ENCODE measurements at regions not wholly inside any gene's neighbourhood (a gene's known extent, or its start where the extent isn't known, plus 50 kb on each side); places are given as distances from the start of the nearest gene placed in this dataset.

DNA sequence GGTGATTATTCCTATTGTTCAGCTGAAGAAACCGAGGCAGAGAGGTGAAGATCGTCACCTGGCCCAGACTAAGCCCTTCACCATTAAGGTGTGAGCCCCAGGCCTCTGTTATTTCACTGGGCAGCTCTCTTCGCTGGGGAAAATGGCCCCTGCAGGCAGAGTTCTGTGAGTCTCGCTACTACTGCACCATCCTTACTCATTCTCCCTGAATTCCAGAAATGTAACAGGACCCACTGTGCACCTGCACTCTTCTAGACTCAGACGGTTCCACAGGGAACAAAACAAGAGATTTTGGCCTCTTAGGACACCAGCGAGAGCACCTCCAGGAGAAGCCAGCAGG, 147.7 kb upstream of the GLI2 start:
- 0% methylated on average over 6 of the region's 6 CpGs for WGBS (ENCODE audit: insufficient coverage, low coverage, missing lambda C conversion rate)
- no peak for FAIRE-seq
- intact Hi-C loops (cut with micrococcal nuclease) = no loop called here

More for the DNA sequence above, 147.7 kb upstream of the GLI2 start:
- ChIA-PET POLR2A (interaction anchor here (0.5 to 0.8 kb wide), 2 partner anchors 8 to 505 kb away, joined by 3 read pairs; no protein-coding TSS in a partner anchor), CTCF (ENCODE audit: low intra/inter-chr PET ratio) (no interaction called here)
- peaks cover 0 to 9% of the 10 kb centered on the region in 2 experiments; a peak in 1 of 5 replicates for H3K4me1 ChIP-seq (replicated peaks in 1 of 2; ENCODE audit: control insufficient read depth in 2 of 2, insufficient read depth in 2 of 2, low read length in 2 of 2)
- in situ Hi-C loops (cut with MboI) = no loop called here
- no peaks in the 10 kb centered on the region for H3K36me3 ChIP-seq (ENCODE audit: control insufficient read depth, insufficient read depth, low read length)
- peaks cover 20 to 46% of the 10 kb centered on the region in 2 experiments; a peak in 4 of 5 replicates for H3K27me3 ChIP-seq (ENCODE audit: control insufficient read depth in 2 of 2, insufficient read depth in 2 of 2, low read length in 2 of 2)
- H3K4me3 ChIP-seq = no peak overlapping the region
- ATAC-seq = no peak
- H3K9ac ChIP-seq (ENCODE audit: insufficient read depth in 1 of 2, low read depth in 2 of 2, low read length in 2 of 2) = no peak overlapping the region
- H2AFZ ChIP-seq (ENCODE audit: low read depth, low read length) = no peak overlapping the region
- no peak for TF ChIP-seq RBM14 (IDR thresholded peaks at IDR 0.05; ENCODE audit: borderline replicate concordance, insufficient read depth, low read depth, low read length)
- TF ChIP-seq ZNF551 (CRISPR knock-in tag; IDR thresholded peaks at IDR 0.05) = no peak
- TF ChIP-seq TAF15 (IDR thresholded peaks at IDR 0.05; ENCODE audit: low read depth, low read length) = no peak
- TF ChIP-seq ZNF431 (CRISPR knock-in tag; IDR thresholded peaks at IDR 0.05) = no peak
- TF ChIP-seq, protein P1, sequence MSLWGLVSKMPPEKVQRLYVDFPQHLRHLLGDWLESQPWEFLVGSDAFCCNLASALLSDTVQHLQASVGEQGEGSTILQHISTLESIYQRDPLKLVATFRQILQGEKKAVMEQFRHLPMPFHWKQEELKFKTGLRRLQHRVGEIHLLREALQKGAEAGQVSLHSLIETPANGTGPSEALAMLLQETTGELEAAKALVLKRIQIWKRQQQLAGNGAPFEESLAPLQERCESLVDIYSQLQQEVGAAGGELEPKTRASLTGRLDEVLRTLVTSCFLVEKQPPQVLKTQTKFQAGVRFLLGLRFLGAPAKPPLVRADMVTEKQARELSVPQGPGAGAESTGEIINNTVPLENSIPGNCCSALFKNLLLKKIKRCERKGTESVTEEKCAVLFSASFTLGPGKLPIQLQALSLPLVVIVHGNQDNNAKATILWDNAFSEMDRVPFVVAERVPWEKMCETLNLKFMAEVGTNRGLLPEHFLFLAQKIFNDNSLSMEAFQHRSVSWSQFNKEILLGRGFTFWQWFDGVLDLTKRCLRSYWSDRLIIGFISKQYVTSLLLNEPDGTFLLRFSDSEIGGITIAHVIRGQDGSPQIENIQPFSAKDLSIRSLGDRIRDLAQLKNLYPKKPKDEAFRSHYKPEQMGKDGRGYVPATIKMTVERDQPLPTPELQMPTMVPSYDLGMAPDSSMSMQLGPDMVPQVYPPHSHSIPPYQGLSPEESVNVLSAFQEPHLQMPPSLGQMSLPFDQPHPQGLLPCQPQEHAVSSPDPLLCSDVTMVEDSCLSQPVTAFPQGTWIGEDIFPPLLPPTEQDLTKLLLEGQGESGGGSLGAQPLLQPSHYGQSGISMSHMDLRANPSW (CRISPR knock-in tag; IDR thresholded peaks at IDR 0.05) = no peak
- TF ChIP-seq ZNF444 (CRISPR knock-in tag; IDR thresholded peaks at IDR 0.05) = no peak
- no peak for TF ChIP-seq JUN (IDR thresholded peaks at IDR 0.05; ENCODE audit: borderline replicate concordance, low read depth, low read length)
- TF ChIP-seq JUN (CRISPR knock-in tag; IDR thresholded peaks at IDR 0.05; ENCODE audit: borderline replicate concordance) = no peak
- TF ChIP-seq CGGBP1 (CRISPR knock-in tag; IDR thresholded peaks at IDR 0.05) = no peak
- TF ChIP-seq, protein P2, sequence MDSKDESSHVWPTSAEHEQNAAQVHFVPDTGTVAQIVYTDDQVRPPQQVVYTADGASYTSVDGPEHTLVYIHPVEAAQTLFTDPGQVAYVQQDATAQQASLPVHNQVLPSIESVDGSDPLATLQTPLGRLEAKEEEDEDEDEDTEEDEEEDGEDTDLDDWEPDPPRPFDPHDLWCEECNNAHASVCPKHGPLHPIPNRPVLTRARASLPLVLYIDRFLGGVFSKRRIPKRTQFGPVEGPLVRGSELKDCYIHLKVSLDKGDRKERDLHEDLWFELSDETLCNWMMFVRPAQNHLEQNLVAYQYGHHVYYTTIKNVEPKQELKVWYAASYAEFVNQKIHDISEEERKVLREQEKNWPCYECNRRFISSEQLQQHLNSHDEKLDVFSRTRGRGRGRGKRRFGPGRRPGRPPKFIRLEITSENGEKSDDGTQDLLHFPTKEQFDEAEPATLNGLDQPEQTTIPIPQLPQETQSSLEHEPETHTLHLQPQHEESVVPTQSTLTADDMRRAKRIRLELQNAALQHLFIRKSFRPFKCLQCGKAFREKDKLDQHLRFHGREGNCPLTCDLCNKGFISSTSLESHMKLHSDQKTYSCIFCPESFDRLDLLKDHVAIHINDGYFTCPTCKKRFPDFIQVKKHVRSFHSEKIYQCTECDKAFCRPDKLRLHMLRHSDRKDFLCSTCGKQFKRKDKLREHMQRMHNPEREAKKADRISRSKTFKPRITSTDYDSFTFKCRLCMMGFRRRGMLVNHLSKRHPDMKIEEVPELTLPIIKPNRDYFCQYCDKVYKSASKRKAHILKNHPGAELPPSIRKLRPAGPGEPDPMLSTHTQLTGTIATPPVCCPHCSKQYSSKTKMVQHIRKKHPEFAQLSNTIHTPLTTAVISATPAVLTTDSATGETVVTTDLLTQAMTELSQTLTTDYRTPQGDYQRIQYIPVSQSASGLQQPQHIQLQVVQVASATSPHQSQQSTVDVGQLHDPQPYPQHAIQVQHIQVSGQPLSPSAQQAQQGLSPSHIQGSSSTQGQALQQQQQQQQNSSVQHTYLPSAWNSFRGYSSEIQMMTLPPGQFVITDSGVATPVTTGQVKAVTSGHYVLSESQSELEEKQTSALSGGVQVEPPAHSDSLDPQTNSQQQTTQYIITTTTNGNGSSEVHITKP (IDR thresholded peaks at IDR 0.05; ENCODE audit: partially characterized antibody) = no peak
- TF ChIP-seq, protein P3, sequence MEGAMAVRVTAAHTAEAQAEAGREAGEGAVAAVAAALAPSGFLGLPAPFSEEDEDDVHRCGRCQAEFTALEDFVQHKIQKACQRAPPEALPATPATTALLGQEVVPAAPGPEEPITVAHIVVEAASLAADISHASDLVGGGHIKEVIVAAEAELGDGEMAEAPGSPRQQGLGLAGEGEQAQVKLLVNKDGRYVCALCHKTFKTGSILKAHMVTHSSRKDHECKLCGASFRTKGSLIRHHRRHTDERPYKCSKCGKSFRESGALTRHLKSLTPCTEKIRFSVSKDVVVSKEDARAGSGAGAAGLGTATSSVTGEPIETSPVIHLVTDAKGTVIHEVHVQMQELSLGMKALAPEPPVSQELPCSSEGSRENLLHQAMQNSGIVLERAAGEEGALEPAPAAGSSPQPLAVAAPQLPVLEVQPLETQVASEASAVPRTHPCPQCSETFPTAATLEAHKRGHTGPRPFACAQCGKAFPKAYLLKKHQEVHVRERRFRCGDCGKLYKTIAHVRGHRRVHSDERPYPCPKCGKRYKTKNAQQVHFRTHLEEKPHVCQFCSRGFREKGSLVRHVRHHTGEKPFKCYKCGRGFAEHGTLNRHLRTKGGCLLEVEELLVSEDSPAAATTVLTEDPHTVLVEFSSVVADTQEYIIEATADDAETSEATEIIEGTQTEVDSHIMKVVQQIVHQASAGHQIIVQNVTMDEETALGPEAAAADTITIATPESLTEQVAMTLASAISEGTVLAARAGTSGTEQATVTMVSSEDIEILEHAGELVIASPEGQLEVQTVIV (CRISPR knock-in tag; IDR thresholded peaks at IDR 0.05; ENCODE audit: borderline replicate concordance) = no peak
- TF ChIP-seq RB1 (IDR thresholded peaks at IDR 0.05; ENCODE audit: low read depth) = no peak
- no peak for TF ChIP-seq BACH1 (tag; IDR thresholded peaks at IDR 0.05)
- H4K20me1 ChIP-seq (replicated peaks; ENCODE audit: control insufficient read depth, insufficient read depth, low read length) = peaks cover 6% of the 10 kb centered on the region; the same call in 1 of the 2 replicates
- no peaks in the 10 kb centered on the region for H3K9me3 ChIP-seq (replicated peaks; ENCODE audit: control insufficient read depth, insufficient read depth, low read depth, low read length)
- no TSS peak for BruUV-seq (replicated peaks)
- no peak overlapping the region for H3K27ac ChIP-seq (ENCODE audit: extremely low read depth, low read depth, low read length)
- no peak overlapping the region for H3K4me2 ChIP-seq (ENCODE audit: insufficient read depth, low read length)
- no peak for DNase-seq (ENCODE audit: extremely low read depth in 1 of 4, low spot score in 3 of 4)
- no peaks in the 10 kb centered on the region for H3K79me2 ChIP-seq (ENCODE audit: control insufficient read depth, insufficient read depth, low read length)
- H3K9me1 ChIP-seq (ENCODE audit: control insufficient read depth, insufficient read depth, low read length) = no peaks in the 10 kb centered on the region
